LNCaP clone FGC (cell line): ENCODE measurements at regions not wholly inside any gene's neighbourhood (a gene's known extent, or its start where the extent isn't known, plus 50 kb on each side); places are given as distances from the start of the nearest gene placed in this dataset.
"Not testable (repeated sequence)": the region's sequence is repeated elsewhere in the genome, so short reads cannot be mapped to it uniquely, and the experiment has no call there.

Source experiments
- DNase-seq: peaks from one replicate; pipeline ENCODE4 v3.0.0-alpha.2; 2011; ENCODE audit warnings: low read depth
- H3K4me3 ChIP-seq: 2 replicates; pipeline ENCODE4 v1.5.1; 2011; ENCODE audit warnings: mild to moderate bottlenecking, low read depth, low read length, control low read depth
- CTCF ChIP-seq: IDR thresholded peaks from 2 replicates; pipeline ENCODE4 v1.5.1; 2012; ENCODE audit warnings: mild to moderate bottlenecking; ENCODE audit not compliant: control insufficient read depth, insufficient read depth; ENCODE audit errors: extremely low read depth

- DNase-seq: no peak
- H3K4me3 ChIP-seq: no peak overlapping the region
- TF ChIP-seq CTCF: no peak
Observed at GRCh38 chr3:44132061-44132460, 109.6 kb upstream of the TOPAZ1 start.

- H3K4me3 ChIP-seq: no peak overlapping the region
- no peak for TF ChIP-seq CTCF
- no peak for DNase-seq
Observed at GRCh38 chr3:44132593-44132992, 109.1 kb upstream of the TOPAZ1 start.

GRCh38 chr3:44136421-44136820, 105.3 kb upstream of the TOPAZ1 start:
- H3K4me3 ChIP-seq: no peak overlapping the region
- TF ChIP-seq CTCF: no peak
- no peak for DNase-seq

GRCh38 chr3:44146073-44146472, 95.6 kb upstream of the TOPAZ1 start:
- TF ChIP-seq CTCF: no peak
- H3K4me3 ChIP-seq: no peak overlapping the region
- no peak for DNase-seq

GRCh38 chr3:44159696-44160300, 81.9 kb upstream of the TOPAZ1 start:
- TF ChIP-seq CTCF: no peak
- no peak overlapping the region for H3K4me3 ChIP-seq
- DNase-seq: no peak

- H3K4me3 ChIP-seq: no peak overlapping the region
- no peak for TF ChIP-seq CTCF
- DNase-seq: no peak
Observed at GRCh38 chr3:44160818-44161217, 80.9 kb upstream of the TOPAZ1 start.

GRCh38 chr3:44171891-44172290, 69.8 kb upstream of the TOPAZ1 start:
- no peak overlapping the region for H3K4me3 ChIP-seq
- DNase-seq: no peak
- TF ChIP-seq CTCF: no peak

GRCh38 chr3:44172701-44173100, 69.0 kb upstream of the TOPAZ1 start:
- not testable (repeated sequence) for H3K4me3 ChIP-seq, DNase-seq
